ENCODE measurements at regions not wholly inside any gene's neighbourhood (a gene's known extent, or its start where the extent isn't known, plus 50 kb on each side); places are given as distances from the start of the nearest gene placed in this dataset.

GRCh38 chr6:41467627-41468404 is 78.4 kb upstream of the FOXP4 start:
- TF ChIP-seq EP300 (IDR thresholded peaks at IDR 0.05) (no peak), POLR2AphosphoS5 (IDR thresholded peaks at IDR 0.05) (no peak)

All from upper lobe of left lung (tissue), 4 donors.